Sigmoid colon (tissue), 6 donors: ENCODE measurements at regions not wholly inside any gene's neighbourhood (a gene's known extent, or its start where the extent isn't known, plus 50 kb on each side); places are given as distances from the start of the nearest gene placed in this dataset.

ENCODE experiments used
- DNase-seq: peaks from one replicate; pipeline ENCODE4 v3.0.0-alpha.2; 2019
- H3K27ac ChIP-seq, 4 donors: fragments of 200-600 bp; sonication (generic); one replicate each; pipeline ENCODE4 v1.5.1; 2016 to 2019; ENCODE audit warnings: mild to moderate bottlenecking in 1 of 4
- H3K27me3 ChIP-seq, 3 donors: fragments of 200-600 bp; sonication (generic); one replicate each; pipeline ENCODE4 v1.5.1; 2019; ENCODE audit warnings: mild to moderate bottlenecking in 1 of 3
- H3K36me3 ChIP-seq, 4 donors: fragments of 200-600 bp; sonication (generic); one replicate each; pipeline ENCODE4 v1.5.1; 2016 to 2019
- H3K4me1 ChIP-seq, 4 donors: fragments of 200-600 bp; sonication (generic); one replicate each; pipeline ENCODE4 v1.5.1; 2017 to 2019
- H3K4me3 ChIP-seq, 4 donors: fragments of 200-600 bp; sonication (generic); one replicate each; pipeline ENCODE4 v1.5.1; 2017 to 2019; ENCODE audit warnings: mild to moderate bottlenecking in 2 of 4, moderate library complexity in 1 of 4
- H3K9me3 ChIP-seq, 4 donors: fragments of 200-600 bp in 3 of 4; sonication (generic) in 3 of 4; one replicate each; pipeline versions ENCODE4 v1.5.1 to v1.6.1; 2013 to 2019
- CTCF ChIP-seq, 4 experiments: fragments of 450-650 bp in 3 of 4; fragments of 200-600 bp in 1 of 4; IDR thresholded peaks; one replicate each; pipeline ENCODE4 v1.5.1; 2016 to 2019; ENCODE audit warnings: antibody characterized with exemption in 4 of 4, mild to moderate bottlenecking in 3 of 4, moderate library complexity in 2 of 4
- EP300 ChIP-seq, 4 donors: sonication (generic); formaldehyde crosslinking; IDR thresholded peaks; one replicate each; pipeline ENCODE4 v1.6.1; 2017; ENCODE audit warnings: antibody characterized with exemption in 4 of 4
- POLR2A ChIP-seq, 2 donors: fragments of 450-650 bp; IDR thresholded peaks; one replicate each; pipeline ENCODE4 v1.6.1; 2016; ENCODE audit warnings: antibody characterized with exemption in 2 of 2, mild to moderate bottlenecking in 2 of 2, moderate library complexity in 2 of 2
- POLR2AphosphoS5 ChIP-seq, 4 donors: sonication (generic); formaldehyde crosslinking; IDR thresholded peaks; one replicate each; pipeline ENCODE4 v1.6.1; 2017; ENCODE audit warnings: antibody characterized with exemption in 4 of 4
- WGBS, 2 donors: extraction: QIAGEN DNeasy Blood & Tissue Kit; methylation state at CpG; one replicate each; pipeline ENCODE4 v1.1.7; 2013; 5-methylcytosine and 5-hydroxymethylcytosine counted together
- intact Hi-C: fragments of 100-400 bp; cut with DNase I; formaldehyde crosslinking; loops from one replicate; pipeline ENCODE4 v1.15.1; 2023
- donor health status: healthy with polysubstance abuse.
- donor health status: healthy.

- Histone ChIP-seq H3K4me3 (no peak overlapping the region), H3K4me1 (no peaks in the 10 kb centered on the region), H3K27ac (no peak overlapping the region), H3K9me3 (no peaks in the 10 kb centered on the region), H3K36me3 (no peaks in the 10 kb centered on the region), H3K27me3 (no peaks in the 10 kb centered on the region)
- TF ChIP-seq POLR2AphosphoS5 (IDR thresholded peaks at IDR 0.05) = no peak
- no peak for TF ChIP-seq POLR2A (IDR thresholded peaks at IDR 0.05)
- intact Hi-C loops = no loop called here
- no peak for DNase-seq
Measured at GRCh38 chr3:154992655-154993054, 87.5 kb upstream of the MME start.

- intact Hi-C loops = no loop called here
Measured at GRCh38 chr3:154990543-154990942, 89.6 kb upstream of the MME start.

GRCh38 chr3:154987846-154988245 lies 92.3 kb upstream of the MME start:
- no peaks in the 10 kb centered on the region for H3K4me1 ChIP-seq
- intact Hi-C loops = no loop called here
- no peak overlapping the region for H3K27ac ChIP-seq
- no peak for TF ChIP-seq EP300 (IDR thresholded peaks at IDR 0.05)
- no peak for TF ChIP-seq POLR2AphosphoS5 (IDR thresholded peaks at IDR 0.05)
- TF ChIP-seq CTCF (IDR thresholded peaks at IDR 0.05) = no peak
- TF ChIP-seq POLR2A (IDR thresholded peaks at IDR 0.05) = no peak
- no peaks in the 10 kb centered on the region for H3K27me3 ChIP-seq
- no peaks in the 10 kb centered on the region for H3K9me3 ChIP-seq
- DNase-seq = no peak
- no peak overlapping the region for H3K4me3 ChIP-seq
- WGBS, 2 donors = 59 to 69% methylated on average over 1 of the region's 1 CpG
- no peaks in the 10 kb centered on the region for H3K36me3 ChIP-seq

More at GRCh38 chr3:154990543-154990942, 89.6 kb upstream of the MME start:
- no peak overlapping the region for H3K4me3 ChIP-seq
- H3K9me3 ChIP-seq = no peaks in the 10 kb centered on the region
- no peak overlapping the region for H3K27ac ChIP-seq
- no peaks in the 10 kb centered on the region for H3K36me3 ChIP-seq
- H3K4me1 ChIP-seq = no peaks in the 10 kb centered on the region
- TF ChIP-seq POLR2AphosphoS5 (IDR thresholded peaks at IDR 0.05) (no peak), CTCF (IDR thresholded peaks at IDR 0.05) (no peak), EP300 (IDR thresholded peaks at IDR 0.05) (no peak), POLR2A (IDR thresholded peaks at IDR 0.05) (no peak)
- no peaks in the 10 kb centered on the region for H3K27me3 ChIP-seq
- no peak for DNase-seq

- Histone ChIP-seq H3K9me3 (no peaks in the 10 kb centered on the region), H3K36me3 (no peaks in the 10 kb centered on the region), H3K27ac (no peak overlapping the region), H3K4me3 (no peak overlapping the region), H3K4me1 (no peaks in the 10 kb centered on the region), H3K27me3 (no peaks in the 10 kb centered on the region)
- intact Hi-C loops = no loop called here
- TF ChIP-seq EP300 (IDR thresholded peaks at IDR 0.05) (no peak), POLR2AphosphoS5 (IDR thresholded peaks at IDR 0.05) (no peak), CTCF (IDR thresholded peaks at IDR 0.05) (no peak), POLR2A (IDR thresholded peaks at IDR 0.05) (no peak)
- no peak for DNase-seq
- WGBS, 2 donors = 8 to 52% methylated on average over 1 of the region's 1 CpG
Measured at GRCh38 chr3:154981664-154982063, 98.5 kb upstream of the MME start.

GRCh38 chr3:154981201-154981600 lies 98.9 kb upstream of the MME start:
- H3K27ac ChIP-seq = no peak overlapping the region
- no peaks in the 10 kb centered on the region for H3K4me1 ChIP-seq
- no peak overlapping the region for H3K4me3 ChIP-seq
- no peaks in the 10 kb centered on the region for H3K27me3 ChIP-seq
- no peak for DNase-seq
- intact Hi-C loops = no loop called here
- H3K36me3 ChIP-seq = no peaks in the 10 kb centered on the region
- TF ChIP-seq POLR2A (IDR thresholded peaks at IDR 0.05) (no peak), POLR2AphosphoS5 (IDR thresholded peaks at IDR 0.05) (no peak), EP300 (IDR thresholded peaks at IDR 0.05) (no peak), CTCF (IDR thresholded peaks at IDR 0.05) (no peak)
- H3K9me3 ChIP-seq = no peaks in the 10 kb centered on the region
